ENCODE measurements at regions not wholly inside any gene's neighbourhood (a gene's known extent, or its start where the extent isn't known, plus 50 kb on each side); places are given as distances from the start of the nearest gene placed in this dataset.

- Histone ChIP-seq H2AFZ (ENCODE audit: low read length) (no peak overlapping the region), H3K9ac (ENCODE audit: insufficient read depth, low read depth, low read length) (no peak overlapping the region), H3K4me3 (replicated peaks in 1 of 3; ENCODE audit: insufficient read depth in 1 of 3, low read depth in 2 of 3, low read length in 3 of 3) (no peak overlapping the region), H3K79me2 (ENCODE audit: insufficient read depth, low read length) (no peaks in the 10 kb centered on the region), H3K9me3 (ENCODE audit: low read length) (no peaks in the 10 kb centered on the region), H3K27me3 (ENCODE audit: control insufficient read depth in 1 of 2, insufficient read depth in 2 of 2, low read length in 2 of 2) (no peaks in the 10 kb centered on the region), H4K20me1 (ENCODE audit: insufficient read depth, low read length) (no peaks in the 10 kb centered on the region), H3K36me3 (replicated peaks in 1 of 2; ENCODE audit: control insufficient read depth in 1 of 2, insufficient read depth in 2 of 2, low read length in 2 of 2) (no peaks in the 10 kb centered on the region), H3K27ac (ENCODE audit: extremely low read length, insufficient read depth, low read length) (no peak overlapping the region), H3K4me2 (ENCODE audit: low read depth, low read length) (no peak overlapping the region), H3K4me1 (ENCODE audit: insufficient read depth, low read length) (peaks cover 11% of the 10 kb centered on the region)
- in situ Hi-C loops (cut with HindIII; ENCODE audit: extremely low pct_ligation_motif_present, low pct_unique_long_range_greater_than_20kb) (no loop called here), intact Hi-C loops (cut with micrococcal nuclease; ENCODE audit: unreplicated experiment) (no loop called here)
- no peak for ATAC-seq
- no peak for FAIRE-seq
- BruUV-seq (replicated peaks): no TSS peak
- ChIA-PET CTCF (ENCODE audit: low intra/inter-chr PET ratio, low total read pairs) (no interaction called here), POLR2A (no interaction called here)
- no peak for DNase-seq (ENCODE audit: low spot score)
- 35% methylated on average over 2 of the region's 2 CpGs for WGBS (ENCODE audit: low lambda C conversion rate)
- TF ChIP-seq ZNF17 (CRISPR knock-in tag; IDR thresholded peaks at IDR 0.05) (no peak), NFKBIZ (CRISPR knock-in tag; IDR thresholded peaks at IDR 0.05) (no peak), ZBTB43 (CRISPR knock-in tag; conservative IDR thresholded peaks at IDR 0.05) (no peak), ARID5B (CRISPR knock-in tag; IDR thresholded peaks at IDR 0.05) (no peak), GRHL1 (CRISPR knock-in tag; conservative IDR thresholded peaks at IDR 0.05) (no peak), ZNF737 (CRISPR knock-in tag; IDR thresholded peaks at IDR 0.05; ENCODE audit: borderline replicate concordance) (no peak), ZBTB46 (CRISPR knock-in tag; IDR thresholded peaks at IDR 0.05; ENCODE audit: borderline replicate concordance) (no peak), CCDC6 (CRISPR knock-in tag; IDR thresholded peaks at IDR 0.05) (no peak), MAFK (conservative IDR thresholded peaks at IDR 0.05 in 1 of 2, IDR thresholded peaks at IDR 0.05 in 1 of 2; ENCODE audit: low read length in 2 of 2) (no peak), ZNF18 (CRISPR knock-in tag; IDR thresholded peaks at IDR 0.05; ENCODE audit: insufficient replicate concordance) (no peak), BATF2 (CRISPR knock-in tag; IDR thresholded peaks at IDR 0.05) (no peak), ZNF672 (CRISPR knock-in tag; IDR thresholded peaks at IDR 0.05) (no peak)
These were observed 100.7 kb upstream of the SLC38A4 start for GRCh38 chr12:46926526-46926925.

All from HepG2 (cell line).